ENCODE measurements at regions not wholly inside any gene's neighbourhood (a gene's known extent, or its start where the extent isn't known, plus 50 kb on each side); places are given as distances from the start of the nearest gene placed in this dataset.

DNA sequence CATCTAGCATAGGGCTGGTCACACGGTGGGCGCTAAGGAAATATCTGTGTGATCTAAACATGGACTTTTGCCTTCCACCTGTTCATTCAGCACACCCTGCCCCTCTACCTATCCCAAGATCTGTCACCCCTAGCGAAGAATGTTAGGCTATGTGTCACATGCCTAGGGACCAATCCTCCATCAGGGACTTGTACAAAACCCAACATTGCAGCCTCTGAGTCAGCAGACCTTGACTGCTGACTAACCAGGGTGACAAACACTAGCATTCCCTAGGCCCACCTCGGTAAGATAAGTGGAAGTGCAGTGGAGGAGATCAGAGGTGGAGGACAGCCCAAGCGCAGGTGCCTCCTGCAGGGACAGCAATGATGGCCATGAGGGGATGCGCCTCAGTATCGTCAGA is 99.2 kb downstream of the SOX11 start:
- TF ChIP-seq EZH2 (IDR thresholded peaks at IDR 0.05; ENCODE audit: borderline replicate concordance), result no peak
- TF ChIP-seq, protein P1, sequence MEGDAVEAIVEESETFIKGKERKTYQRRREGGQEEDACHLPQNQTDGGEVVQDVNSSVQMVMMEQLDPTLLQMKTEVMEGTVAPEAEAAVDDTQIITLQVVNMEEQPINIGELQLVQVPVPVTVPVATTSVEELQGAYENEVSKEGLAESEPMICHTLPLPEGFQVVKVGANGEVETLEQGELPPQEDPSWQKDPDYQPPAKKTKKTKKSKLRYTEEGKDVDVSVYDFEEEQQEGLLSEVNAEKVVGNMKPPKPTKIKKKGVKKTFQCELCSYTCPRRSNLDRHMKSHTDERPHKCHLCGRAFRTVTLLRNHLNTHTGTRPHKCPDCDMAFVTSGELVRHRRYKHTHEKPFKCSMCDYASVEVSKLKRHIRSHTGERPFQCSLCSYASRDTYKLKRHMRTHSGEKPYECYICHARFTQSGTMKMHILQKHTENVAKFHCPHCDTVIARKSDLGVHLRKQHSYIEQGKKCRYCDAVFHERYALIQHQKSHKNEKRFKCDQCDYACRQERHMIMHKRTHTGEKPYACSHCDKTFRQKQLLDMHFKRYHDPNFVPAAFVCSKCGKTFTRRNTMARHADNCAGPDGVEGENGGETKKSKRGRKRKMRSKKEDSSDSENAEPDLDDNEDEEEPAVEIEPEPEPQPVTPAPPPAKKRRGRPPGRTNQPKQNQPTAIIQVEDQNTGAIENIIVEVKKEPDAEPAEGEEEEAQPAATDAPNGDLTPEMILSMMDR (IDR thresholded peaks at IDR 0.05; ENCODE audit: poor library complexity), result no peak

All from hepatocyte (in vitro differentiated cells).